ENCODE measurements at regions not wholly inside any gene's neighbourhood (a gene's known extent, or its start where the extent isn't known, plus 50 kb on each side); places are given as distances from the start of the nearest gene placed in this dataset.

DNA sequence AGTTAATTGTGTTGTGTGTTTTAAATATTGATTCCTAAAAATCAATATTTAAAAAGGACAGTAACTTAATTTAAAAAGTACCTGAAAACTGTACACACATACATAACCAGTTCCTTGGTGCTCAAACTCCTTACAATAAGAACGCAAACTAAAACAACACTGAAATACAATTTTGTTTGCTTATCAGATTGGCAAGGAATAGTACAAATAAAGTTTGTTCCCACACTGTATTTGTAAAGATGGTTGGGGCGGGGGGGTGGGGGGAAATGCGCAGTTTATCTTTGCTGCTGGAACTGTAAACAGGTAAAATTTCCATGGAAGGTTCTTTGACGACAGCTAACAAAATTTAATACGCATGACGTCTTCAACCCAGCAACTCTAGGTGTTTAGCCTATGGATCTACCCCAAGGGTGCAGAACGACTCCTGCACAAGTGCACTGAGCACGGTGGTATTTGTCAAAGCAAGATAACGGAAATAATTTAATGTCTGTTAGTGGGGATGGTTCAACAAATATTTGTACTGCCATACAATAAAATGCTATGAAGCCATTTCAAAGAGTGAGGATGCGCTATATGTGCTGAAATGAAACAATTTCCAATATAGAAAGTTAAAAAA is 96.5 kb downstream of the ING1 start:
- Histone ChIP-seq H3K9me2 (replicated peaks; ENCODE audit: control insufficient read depth, low read length) (no peaks in the 10 kb centered on the region), H4K20me1 (ENCODE audit: control insufficient read depth, insufficient read depth, low read depth, low read length) (no peaks in the 10 kb centered on the region), H3K27me3 (ENCODE audit: control insufficient read depth, low read length) (peaks cover 11% of the 10 kb centered on the region), H3K27ac (ENCODE audit: low read depth, low read length) (no peak overlapping the region), H3K4me1 (ENCODE audit: control insufficient read depth, low read length) (no peaks in the 10 kb centered on the region), H3K79me2 (ENCODE audit: control insufficient read depth, low read length) (no peaks in the 10 kb centered on the region), H3K36me3 (ENCODE audit: control insufficient read depth, low read length) (no peaks in the 10 kb centered on the region), H3K4me2 (ENCODE audit: low read length) (no peak overlapping the region), H3K9me3 (ENCODE audit: control insufficient read depth, insufficient read depth, low read length) (no peaks in the 10 kb centered on the region), H3F3A (ENCODE audit: control insufficient read depth, insufficient read depth) (no peaks in the 10 kb centered on the region), H3K4me3 (ENCODE audit: low read length) (no peak overlapping the region)
- TF ChIP-seq CTCF (IDR thresholded peaks at IDR 0.05; ENCODE audit: low read depth, low read length, poor library complexity, severe bottlenecking), result no peak
- TF ChIP-seq EZH2phosphoT487 (IDR thresholded peaks at IDR 0.05; ENCODE audit: borderline replicate concordance, low read length), result no peak

DNA sequence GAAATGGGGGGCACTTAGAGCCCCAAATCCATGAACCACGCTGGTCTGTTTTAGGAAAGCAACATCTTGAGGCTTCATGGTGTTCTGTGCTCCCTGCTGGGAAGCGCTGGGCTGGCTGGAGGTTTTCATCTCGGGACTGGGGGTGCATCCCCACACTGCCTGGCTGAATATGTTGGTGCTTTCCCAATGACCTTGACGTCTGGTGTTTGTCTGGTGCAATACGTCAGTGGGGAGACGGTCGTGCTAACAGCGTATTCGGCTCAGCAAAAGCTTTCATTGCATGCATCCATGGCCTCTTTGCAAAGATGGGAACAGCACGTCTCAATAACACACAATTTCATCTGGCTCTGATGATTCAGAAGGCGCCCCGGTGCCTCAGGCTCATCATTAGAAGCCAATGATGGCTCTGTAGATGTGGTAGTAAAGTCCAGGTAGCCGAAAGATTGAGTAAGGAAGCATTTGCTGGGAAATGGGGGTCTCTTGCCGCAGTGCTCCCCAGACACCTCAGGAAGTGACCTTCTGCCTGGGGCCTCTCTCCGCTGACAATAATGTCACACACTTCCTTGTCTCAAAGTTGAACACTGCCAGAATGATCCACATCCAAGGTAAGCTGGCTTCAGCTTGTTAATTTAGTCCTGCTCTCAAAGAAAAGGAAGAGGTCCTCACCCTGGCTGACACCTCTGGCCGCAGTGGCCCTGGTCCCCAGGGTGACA is 97.7 kb downstream of the ING1 start:
- no peak overlapping the region for H3K4me2 ChIP-seq (ENCODE audit: low read length)
- H3K9me2 ChIP-seq (replicated peaks; ENCODE audit: control insufficient read depth, low read length), result no peaks in the 10 kb centered on the region
- no peaks in the 10 kb centered on the region for H3K4me1 ChIP-seq (ENCODE audit: control insufficient read depth, low read length)
- H3K9me3 ChIP-seq (ENCODE audit: control insufficient read depth, insufficient read depth, low read length), result no peaks in the 10 kb centered on the region
- H3K27ac ChIP-seq (ENCODE audit: low read depth, low read length), result no peak overlapping the region
- peaks cover 5% of the 10 kb centered on the region; the same call in 1 of the 2 replicates for H3K27me3 ChIP-seq (ENCODE audit: control insufficient read depth, low read length)
- H3K36me3 ChIP-seq (ENCODE audit: control insufficient read depth, low read length), result no peaks in the 10 kb centered on the region
- H4K20me1 ChIP-seq (ENCODE audit: control insufficient read depth, insufficient read depth, low read depth, low read length), result no peaks in the 10 kb centered on the region
- no peaks in the 10 kb centered on the region for H3K79me2 ChIP-seq (ENCODE audit: control insufficient read depth, low read length)
- H3K4me3 ChIP-seq (ENCODE audit: low read length), result no peak overlapping the region
- TF ChIP-seq CTCF (IDR thresholded peaks at IDR 0.05; ENCODE audit: low read depth, low read length, poor library complexity, severe bottlenecking) (no peak), EZH2phosphoT487 (IDR thresholded peaks at IDR 0.05; ENCODE audit: borderline replicate concordance, low read length) (no peak)
- H3F3A ChIP-seq (ENCODE audit: control insufficient read depth, insufficient read depth), result no peaks in the 10 kb centered on the region

DNA sequence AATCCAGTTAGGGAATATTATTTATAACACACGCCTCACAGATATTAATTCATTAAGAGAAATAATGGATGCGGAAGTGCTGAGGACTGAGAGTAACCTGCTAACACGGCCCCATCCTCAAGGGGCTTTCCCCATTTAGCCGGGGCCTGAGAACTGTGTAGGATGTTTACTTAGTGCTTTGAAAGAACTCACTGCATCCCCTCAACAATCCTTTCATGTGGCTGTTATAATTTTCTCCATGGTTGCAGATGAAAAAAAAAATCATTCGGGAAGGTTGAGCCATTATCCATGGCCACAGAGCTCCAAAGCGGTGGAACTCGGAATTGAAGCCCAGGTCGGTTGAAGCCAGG is 98.2 kb downstream of the ING1 start:
- Histone ChIP-seq H3K27me3 (ENCODE audit: control insufficient read depth, low read length) (peaks cover 5% of the 10 kb centered on the region; the same call in 1 of the 2 replicates), H3K4me2 (ENCODE audit: low read length) (no peak overlapping the region), H3F3A (ENCODE audit: control insufficient read depth, insufficient read depth) (no peaks in the 10 kb centered on the region), H4K20me1 (ENCODE audit: control insufficient read depth, insufficient read depth, low read depth, low read length) (no peaks in the 10 kb centered on the region), H3K9me3 (ENCODE audit: control insufficient read depth, insufficient read depth, low read length) (no peaks in the 10 kb centered on the region), H3K79me2 (ENCODE audit: control insufficient read depth, low read length) (no peaks in the 10 kb centered on the region), H3K4me3 (ENCODE audit: low read length) (no peak overlapping the region), H3K36me3 (ENCODE audit: control insufficient read depth, low read length) (no peaks in the 10 kb centered on the region), H3K4me1 (ENCODE audit: control insufficient read depth, low read length) (no peaks in the 10 kb centered on the region), H3K9me2 (replicated peaks; ENCODE audit: control insufficient read depth, low read length) (no peaks in the 10 kb centered on the region), H3K27ac (ENCODE audit: low read depth, low read length) (no peak overlapping the region)
- TF ChIP-seq EZH2phosphoT487 (IDR thresholded peaks at IDR 0.05; ENCODE audit: borderline replicate concordance, low read length), result no peak
- no peak for TF ChIP-seq CTCF (IDR thresholded peaks at IDR 0.05; ENCODE audit: low read depth, low read length, poor library complexity, severe bottlenecking)
